NCI-H1105 (cell line): ENCODE measurements at regions not wholly inside any gene's neighbourhood (a gene's known extent, or its start where the extent isn't known, plus 50 kb on each side); places are given as distances from the start of the nearest gene placed in this dataset.
"Not testable (repeated sequence)": the region's sequence is repeated elsewhere in the genome, so short reads cannot be mapped to it uniquely, and the experiment has no call there.

Experiments
- DNase-seq: peaks from one replicate; lab custom pipeline; 2025; lab: John Stamatoyannopoulos, UW

DNA sequence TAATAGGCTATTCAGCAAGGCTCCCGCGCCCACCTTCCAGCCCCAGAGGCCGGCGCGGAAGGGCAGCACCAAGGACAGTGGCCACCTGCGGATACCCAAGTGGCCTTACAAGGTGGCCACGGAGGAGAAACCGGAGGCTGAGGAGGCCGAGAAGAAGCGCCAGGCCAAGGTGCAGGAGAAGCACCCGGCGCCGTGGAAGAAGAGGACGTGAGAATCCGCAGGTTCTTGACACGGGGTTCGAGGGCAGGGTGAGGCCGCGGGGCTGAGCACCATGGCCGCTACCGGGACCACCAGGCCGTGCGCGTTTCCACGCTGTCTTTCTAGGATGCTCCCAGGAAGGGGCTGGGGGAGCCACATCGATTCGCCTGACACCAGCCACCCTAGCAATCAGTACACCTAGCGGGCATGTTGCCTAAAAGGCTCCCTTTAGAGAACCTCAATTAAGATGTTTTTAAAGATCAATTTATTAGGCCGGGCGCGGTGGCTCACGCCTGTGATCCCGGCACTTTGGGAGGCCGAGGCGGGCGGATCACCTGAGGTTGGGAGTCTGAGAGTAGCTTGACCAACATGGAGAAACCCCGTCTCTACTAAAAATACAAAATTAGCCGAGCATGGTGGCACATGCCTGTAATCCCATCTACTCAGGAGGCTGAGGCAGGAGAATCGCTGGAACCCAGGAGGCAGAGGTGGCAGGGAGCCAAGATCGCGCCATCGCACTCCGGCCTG is 134.3 kb upstream of the OR4C13 start:
- not testable (repeated sequence) for DNase-seq

DNA sequence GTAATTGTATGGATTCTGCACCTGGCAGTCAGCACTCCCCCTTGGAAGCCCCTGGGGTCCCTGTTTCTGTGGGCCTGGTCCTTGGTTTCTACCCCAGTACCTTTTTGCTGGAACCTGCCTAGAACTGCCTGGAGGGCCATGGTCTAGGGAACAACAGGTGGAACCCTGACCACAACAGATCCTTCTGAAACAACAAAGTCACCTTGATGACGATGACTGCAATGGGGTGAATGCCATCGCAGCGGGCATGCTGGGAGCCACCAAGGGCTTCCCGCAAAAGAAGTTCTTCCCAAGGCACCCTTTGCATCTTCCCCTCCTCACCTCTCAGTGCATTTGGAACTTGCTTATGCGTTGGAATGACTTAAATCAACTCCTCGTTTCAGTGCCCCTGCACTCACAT is 129.0 kb upstream of the OR4C13 start:
- not testable (repeated sequence) for DNase-seq

DNA sequence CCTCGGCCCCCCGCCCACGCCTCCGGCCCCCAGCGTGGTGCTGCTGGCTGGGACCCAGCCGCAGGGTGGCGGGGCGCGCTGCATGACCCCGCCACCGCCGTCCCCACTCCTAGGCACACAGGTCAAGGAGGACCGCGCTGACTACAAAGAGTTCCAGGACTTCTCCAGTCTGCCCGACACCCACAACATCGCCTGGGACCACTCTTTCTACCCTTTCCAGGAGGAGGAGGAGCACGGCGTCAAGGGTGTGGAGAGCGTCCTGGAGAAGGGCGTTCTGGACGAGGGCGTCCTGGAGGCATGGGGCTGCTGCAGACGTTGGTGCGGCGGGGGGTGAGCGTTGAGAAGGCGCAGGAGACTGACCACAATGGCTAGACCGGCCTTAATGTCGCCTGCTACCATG is 101.7 kb upstream of the OR4C13 start:
- not testable (repeated sequence) for DNase-seq

DNA sequence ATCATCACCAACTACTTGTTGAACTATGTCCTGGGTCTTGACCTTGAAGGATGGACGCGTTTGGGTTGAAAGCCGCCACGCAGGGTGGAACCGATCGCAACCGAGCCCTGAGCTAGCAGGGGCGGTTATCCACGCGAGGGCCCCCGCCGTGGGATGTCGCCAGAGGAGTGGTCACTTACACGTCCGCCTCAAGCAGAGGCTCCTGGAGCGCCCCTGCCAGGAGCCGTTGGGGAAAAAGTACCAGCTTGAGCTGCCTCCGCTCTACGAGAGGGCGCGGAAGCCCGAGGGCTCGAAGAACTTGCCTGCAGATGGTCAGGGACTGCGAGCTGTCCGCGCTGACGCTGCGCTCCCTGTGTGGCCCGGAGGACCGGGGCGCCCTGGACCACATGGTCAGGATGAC is 100.7 kb upstream of the OR4C13 start:
- no peak for DNase-seq

DNA sequence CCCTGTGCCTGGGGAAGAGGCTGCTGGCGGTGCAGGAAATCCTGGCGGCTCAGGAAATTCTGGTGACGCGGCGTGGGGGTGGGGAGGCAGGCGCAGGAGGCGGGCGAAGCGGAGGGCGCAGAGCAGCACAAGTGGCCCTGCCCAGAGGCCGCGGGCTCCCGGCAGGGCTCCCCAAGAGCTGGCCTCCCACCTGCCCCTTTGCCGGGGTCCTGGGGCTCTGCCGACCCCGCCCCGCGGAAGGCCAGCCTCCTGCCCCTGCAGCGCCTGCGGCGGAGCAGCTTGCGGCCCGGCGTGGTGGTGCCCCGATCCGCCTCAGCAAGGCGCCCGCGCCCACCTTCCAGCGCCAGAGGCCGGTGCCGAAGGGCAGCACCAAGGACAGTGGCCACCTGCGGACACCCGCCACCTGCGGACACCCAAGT is 100.2 kb upstream of the OR4C13 start:
- no peak for DNase-seq

DNA sequence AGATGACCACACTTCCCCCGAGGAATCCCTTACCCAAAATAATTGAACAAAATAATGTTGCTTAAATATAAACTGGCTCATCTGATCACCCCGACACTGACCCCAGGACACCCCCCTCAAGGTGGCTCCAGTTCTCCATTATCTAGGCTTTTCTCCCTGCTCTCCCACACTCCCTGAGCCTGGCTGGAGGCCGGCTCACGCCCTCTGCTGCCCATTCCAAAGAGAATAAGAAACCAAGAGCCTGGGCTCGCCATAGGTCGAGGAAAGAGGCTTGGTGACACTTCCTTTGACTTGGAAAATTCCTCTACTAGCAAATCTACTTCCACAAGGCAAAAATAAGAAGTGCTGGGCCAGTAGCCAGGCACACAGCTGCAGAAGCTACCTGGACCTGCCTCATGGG is 63.3 kb upstream of the OR4C13 start:
- DNase-seq, result not testable (repeated sequence)

DNA sequence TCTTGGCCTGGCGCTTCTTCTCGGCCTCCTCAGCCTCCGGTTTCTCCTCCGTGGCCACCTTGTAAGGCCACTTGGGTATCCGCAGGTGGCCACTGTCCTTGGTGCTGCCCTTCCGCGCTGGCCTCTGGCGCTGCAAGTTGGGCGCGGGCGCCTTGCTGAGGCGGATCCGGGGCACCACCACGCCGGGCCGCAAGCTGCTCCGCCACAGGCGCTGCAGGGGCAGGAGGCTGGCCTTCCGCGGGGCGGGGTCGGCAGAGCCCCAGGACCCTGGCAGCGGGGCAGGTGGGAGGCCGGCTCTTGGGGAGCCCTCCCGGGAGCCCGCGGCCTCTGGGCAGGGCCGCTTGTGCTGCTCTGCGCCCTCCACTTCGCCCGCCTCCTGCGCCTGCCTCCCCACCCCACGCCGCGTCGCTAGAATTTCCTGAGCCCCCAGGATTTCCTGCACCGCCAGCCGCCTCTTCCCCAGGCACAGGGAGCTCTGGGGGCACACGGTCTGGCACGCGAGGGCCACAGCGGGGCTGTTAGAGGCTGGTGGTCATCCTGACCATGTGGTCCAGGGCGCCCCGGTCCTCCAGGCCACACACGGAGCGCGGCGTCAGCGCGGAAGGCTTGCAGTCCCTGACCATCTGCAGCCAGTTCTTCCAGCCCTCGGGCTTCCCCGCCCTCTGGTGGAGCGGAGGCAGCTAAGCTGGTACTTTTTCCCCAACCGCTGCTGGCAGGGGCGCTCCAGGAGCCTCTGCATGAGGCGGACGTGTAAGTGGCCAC is 60.1 kb upstream of the OR4C13 start:
- DNase-seq, result not testable (repeated sequence)

DNA sequence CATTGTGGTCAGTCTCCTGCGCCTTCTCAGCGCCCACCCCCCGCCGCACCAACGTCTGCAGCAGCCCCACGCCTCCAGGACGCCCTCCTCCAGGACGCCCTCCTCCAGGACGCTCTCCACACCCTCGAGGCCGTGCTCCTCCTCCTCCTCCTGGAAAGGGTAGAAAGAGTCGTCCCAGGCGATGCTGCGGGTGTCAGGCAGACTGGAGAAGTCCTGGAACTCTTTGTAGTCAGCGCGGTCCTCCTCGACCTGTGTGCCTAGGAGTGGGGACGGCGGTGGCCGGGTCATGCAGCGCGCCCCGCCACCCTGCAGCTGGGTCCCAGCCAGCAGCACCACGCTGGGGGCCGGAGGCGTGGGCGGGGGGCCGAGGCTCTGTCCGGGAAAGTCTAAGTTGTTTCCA is 58.7 kb upstream of the OR4C13 start:
- not testable (repeated sequence) for DNase-seq
